ENCODE measurements at regions not wholly inside any gene's neighbourhood (a gene's known extent, or its start where the extent isn't known, plus 50 kb on each side); places are given as distances from the start of the nearest gene placed in this dataset.

GRCh38 chr9:111190347-111190746 is 139.7 kb downstream of the OR2K2 start:
- Histone ChIP-seq H3K4me3 (no peak overlapping the region), H3K27me3 (no peaks in the 10 kb centered on the region), H3K27ac (no peak overlapping the region), H3K4me1 (no peaks in the 10 kb centered on the region), H3K36me3 (ENCODE audit: low read depth, missing control alignments) (no peaks in the 10 kb centered on the region), H3K9me3 (no peaks in the 10 kb centered on the region)
- DNase-seq: no peak
- TF ChIP-seq POLR2A (IDR thresholded peaks at IDR 0.05): no peak
- TF ChIP-seq CTCF (IDR thresholded peaks at IDR 0.05): no peak
- intact Hi-C loops (cut with DNase I; ENCODE audit: low total_unique reads): no loop called here

- intact Hi-C loops (cut with DNase I; ENCODE audit: low total_unique reads): no loop called here
- WGBS, 2 donors: 86 to 90% methylated on average over 1 of the region's 1 CpG
- no peak for TF ChIP-seq CTCF (IDR thresholded peaks at IDR 0.05)
- no peak for TF ChIP-seq POLR2A (IDR thresholded peaks at IDR 0.05)
Measured at GRCh38 chr9:111187376-111187775, 142.6 kb downstream of the OR2K2 start.

GRCh38 chr9:111186021-111186530 is 143.9 kb downstream of the OR2K2 start:
- no peaks in the 10 kb centered on the region for H3K27me3 ChIP-seq
- H3K27ac ChIP-seq: no peak overlapping the region
- no peak for TF ChIP-seq POLR2A (IDR thresholded peaks at IDR 0.05)
- no peak for TF ChIP-seq CTCF (IDR thresholded peaks at IDR 0.05)
- intact Hi-C loops (cut with DNase I; ENCODE audit: low total_unique reads): no loop called here
- H3K36me3 ChIP-seq (ENCODE audit: low read depth, missing control alignments): no peaks in the 10 kb centered on the region
- H3K4me3 ChIP-seq: no peak overlapping the region
- H3K4me1 ChIP-seq: no peaks in the 10 kb centered on the region
- WGBS, 2 donors: 93 to 100% methylated on average over 1 of the region's 1 CpG
- no peaks in the 10 kb centered on the region for H3K9me3 ChIP-seq
- no peak for DNase-seq

More at GRCh38 chr9:111187376-111187775, 142.6 kb downstream of the OR2K2 start:
- no peaks in the 10 kb centered on the region for H3K36me3 ChIP-seq (ENCODE audit: low read depth, missing control alignments)
- no peak overlapping the region for H3K4me3 ChIP-seq
- H3K27me3 ChIP-seq: no peaks in the 10 kb centered on the region
- no peak for DNase-seq
- no peak overlapping the region for H3K27ac ChIP-seq
- no peaks in the 10 kb centered on the region for H3K4me1 ChIP-seq
- no peaks in the 10 kb centered on the region for H3K9me3 ChIP-seq

GRCh38 chr9:111180811-111181210 is 142.5 kb upstream of the LPAR1 start:
- Histone ChIP-seq H3K4me3 (no peak overlapping the region), H3K27ac (no peak overlapping the region), H3K9me3 (no peaks in the 10 kb centered on the region), H3K27me3 (no peaks in the 10 kb centered on the region), H3K4me1 (no peaks in the 10 kb centered on the region), H3K36me3 (ENCODE audit: low read depth, missing control alignments) (no peaks in the 10 kb centered on the region)
- TF ChIP-seq POLR2A (IDR thresholded peaks at IDR 0.05) (no peak), CTCF (IDR thresholded peaks at IDR 0.05) (no peak)
- no peak for DNase-seq
- intact Hi-C loops (cut with DNase I; ENCODE audit: low total_unique reads): no loop called here
- WGBS, 2 donors: 89 to 93% methylated on average over 2 of the region's 2 CpGs

- no peak for TF ChIP-seq POLR2A (IDR thresholded peaks at IDR 0.05)
- TF ChIP-seq CTCF (IDR thresholded peaks at IDR 0.05): no peak
- DNase-seq: no peak
- Histone ChIP-seq H3K27me3 (no peaks in the 10 kb centered on the region), H3K36me3 (ENCODE audit: low read depth, missing control alignments) (no peaks in the 10 kb centered on the region), H3K9me3 (no peaks in the 10 kb centered on the region), H3K4me3 (no peak overlapping the region), H3K27ac (no peak overlapping the region), H3K4me1 (no peaks in the 10 kb centered on the region)
- 79 to 85% methylated on average over 5 of the region's 5 CpGs for WGBS, 2 donors
- intact Hi-C loops (cut with DNase I; ENCODE audit: low total_unique reads): no loop called here
Measured at GRCh38 chr9:111179577-111179976, 141.3 kb upstream of the LPAR1 start.

Measured in testis (tissue), 2 donors.